Uterus (tissue), 2 donors: ENCODE measurements at regions not wholly inside any gene's neighbourhood (a gene's known extent, or its start where the extent isn't known, plus 50 kb on each side); places are given as distances from the start of the nearest gene placed in this dataset.

Experiments used
- CTCF ChIP-seq, 4 experiments: fragments of 200-600 bp in 2 of 4; fragments of 450-650 bp in 2 of 4; sonication (generic) in 2 of 4; IDR thresholded peaks; one replicate each; pipeline ENCODE4 v1.5.1; 2016 to 2019; ENCODE audit warnings: antibody characterized with exemption in 4 of 4, mild to moderate bottlenecking in 2 of 4, moderate library complexity in 1 of 4
- POLR2A ChIP-seq, 2 donors: fragments of 450-650 bp; IDR thresholded peaks; one replicate each; pipeline ENCODE4 v1.6.1; 2016; ENCODE audit warnings: antibody characterized with exemption in 2 of 2, mild to moderate bottlenecking in 1 of 2, moderate library complexity in 1 of 2

- no peak for TF ChIP-seq CTCF (IDR thresholded peaks at IDR 0.05)
- no peak for TF ChIP-seq POLR2A (IDR thresholded peaks at IDR 0.05)
Observed at GRCh38 chr1:101166583-101167120, 70.2 kb upstream of the S1PR1 start.
